ENCODE measurements at regions not wholly inside any gene's neighbourhood (a gene's known extent, or its start where the extent isn't known, plus 50 kb on each side); places are given as distances from the start of the nearest gene placed in this dataset.

GRCh38 chr18:59818769-59819168 lies 81.0 kb upstream of the PMAIP1 start:
- no peak for TF ChIP-seq ATF3 (IDR thresholded peaks at IDR 0.05)
- TF ChIP-seq EZH2phosphoT487 (IDR thresholded peaks at IDR 0.05; ENCODE audit: borderline replicate concordance), result no peak
- no peak for TF ChIP-seq EZH2 (IDR thresholded peaks at IDR 0.05)
- TF ChIP-seq REST (IDR thresholded peaks at IDR 0.05; ENCODE audit: low read depth), result no peak
